IPS-20b (cell line): ENCODE measurements at regions not wholly inside any gene's neighbourhood (a gene's known extent, or its start where the extent isn't known, plus 50 kb on each side); places are given as distances from the start of the nearest gene placed in this dataset.

ENCODE experiments used
- H3K27ac ChIP-seq: one replicate; pipeline ENCODE4 v1.5.1; 2013; ENCODE audit warnings: low read length
- H3K27me3 ChIP-seq: 2 replicates; pipeline ENCODE4 v1.6.1; 2013; ENCODE audit warnings: mild to moderate bottlenecking, low read length, inconsistent platforms; ENCODE audit not compliant: insufficient read depth
- H3K36me3 ChIP-seq: 2 replicates; pipeline ENCODE4 v1.6.1; 2013; ENCODE audit warnings: low read depth, mild to moderate bottlenecking, inconsistent platforms, low read length, moderate library complexity; ENCODE audit not compliant: insufficient read depth
- H3K4me1 ChIP-seq: 2 replicates; pipeline ENCODE4 v1.6.1; 2013; ENCODE audit warnings: mild to moderate bottlenecking, control low read depth, inconsistent platforms, low read length, moderate library complexity; ENCODE audit not compliant: insufficient read depth
- H3K4me3 ChIP-seq: 2 replicates; pipeline ENCODE4 v1.5.1; 2013; ENCODE audit warnings: mild to moderate bottlenecking, low read length, inconsistent platforms
- H3K9ac ChIP-seq: 2 replicates; pipeline ENCODE4 v1.6.1; 2013; ENCODE audit warnings: low read depth, mild to moderate bottlenecking, inconsistent platforms, low read length, moderate library complexity
- H3K9me3 ChIP-seq: 2 replicates; pipeline ENCODE4 v1.6.1; 2013; ENCODE audit warnings: mild to moderate bottlenecking, low read depth, low read length, inconsistent platforms; ENCODE audit not compliant: insufficient read depth

DNA sequence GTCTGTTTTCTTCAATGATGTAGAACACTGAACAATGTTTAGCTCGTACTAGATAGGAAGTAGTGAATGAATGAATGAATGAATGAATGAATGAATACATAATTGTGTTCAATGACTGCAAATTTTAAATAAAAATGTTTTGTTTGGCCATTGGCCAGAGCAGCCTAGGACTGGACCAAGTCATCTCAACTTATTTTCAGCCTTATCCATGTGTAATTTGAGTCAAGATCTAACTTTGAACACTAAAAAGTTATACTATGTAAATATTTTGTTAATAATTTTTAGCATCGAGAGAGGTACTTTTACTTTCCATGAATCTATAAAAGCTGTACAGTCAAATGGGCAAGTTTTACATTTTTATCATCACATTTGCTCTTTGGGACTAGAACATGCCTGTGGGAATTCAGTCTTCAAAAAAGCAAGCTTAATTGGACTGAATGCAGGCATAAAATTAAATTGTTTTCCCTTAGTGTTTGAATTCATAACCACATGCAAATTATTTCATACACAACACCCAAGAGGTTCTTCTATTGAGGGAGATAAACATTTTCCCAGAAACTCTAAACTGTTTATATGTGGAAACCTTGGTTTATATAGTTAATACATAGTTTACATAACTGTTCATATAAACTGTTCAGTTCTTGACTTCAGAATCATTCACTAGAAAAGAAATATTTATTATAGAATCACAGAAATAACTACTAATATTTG, 222.1 kb upstream of the ANO3 start:
- H3K27ac ChIP-seq: no peak overlapping the region
- no peak overlapping the region for H3K9ac ChIP-seq
- H3K4me3 ChIP-seq: no peak overlapping the region
- no peaks in the 10 kb centered on the region for H3K36me3 ChIP-seq
- no peaks in the 10 kb centered on the region for H3K4me1 ChIP-seq
- no peaks in the 10 kb centered on the region for H3K27me3 ChIP-seq
- H3K9me3 ChIP-seq: peaks cover 16% of the 10 kb centered on the region

DNA sequence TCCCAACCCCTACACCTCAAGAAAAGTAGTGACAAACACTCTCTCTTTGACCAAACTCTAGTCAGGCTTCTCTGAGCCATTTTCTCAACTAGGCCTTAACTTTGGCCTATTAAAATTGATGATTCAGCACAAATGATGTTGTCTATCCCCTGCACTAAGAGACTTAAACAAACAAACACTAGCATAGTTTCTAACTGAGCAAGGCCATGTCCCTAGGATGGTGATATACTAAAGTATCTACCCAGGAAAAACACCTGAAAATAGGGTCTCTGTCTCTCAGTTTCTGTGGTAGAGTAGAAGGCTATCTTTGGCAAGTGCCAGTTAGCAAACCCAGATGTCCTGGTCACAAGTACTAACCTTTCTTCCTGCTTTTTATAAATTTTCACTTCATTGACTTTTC, 219.7 kb upstream of the ANO3 start:
- H3K9ac ChIP-seq: no peak overlapping the region
- H3K27ac ChIP-seq: no peak overlapping the region
- no peaks in the 10 kb centered on the region for H3K27me3 ChIP-seq
- no peaks in the 10 kb centered on the region for H3K36me3 ChIP-seq
- H3K4me1 ChIP-seq: no peaks in the 10 kb centered on the region
- no peak overlapping the region for H3K4me3 ChIP-seq
- peaks cover 16% of the 10 kb centered on the region for H3K9me3 ChIP-seq

DNA sequence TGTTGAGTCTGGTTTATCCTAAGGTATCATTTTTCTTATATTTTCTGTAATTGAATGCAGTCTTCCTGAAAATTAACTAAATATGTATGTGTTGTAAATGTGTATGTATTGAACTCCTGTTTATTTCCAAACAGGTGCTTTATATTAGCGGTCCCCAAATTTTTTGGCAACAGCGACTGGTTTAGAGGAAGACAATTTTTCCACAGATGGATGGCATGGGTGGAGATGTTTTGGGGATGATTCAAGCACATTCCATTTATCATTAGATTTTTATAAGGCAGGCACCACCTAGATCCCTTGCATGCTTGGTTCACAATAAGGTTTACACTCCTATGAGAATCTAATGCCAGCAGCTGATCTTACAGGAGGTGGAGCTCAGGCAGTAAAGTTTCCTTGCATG, 210.5 kb upstream of the ANO3 start:
- Histone ChIP-seq H3K9me3 (no peaks in the 10 kb centered on the region), H3K9ac (no peak overlapping the region), H3K27ac (no peak overlapping the region), H3K4me3 (no peak overlapping the region), H3K27me3 (no peaks in the 10 kb centered on the region), H3K36me3 (no peaks in the 10 kb centered on the region), H3K4me1 (no peaks in the 10 kb centered on the region)

DNA sequence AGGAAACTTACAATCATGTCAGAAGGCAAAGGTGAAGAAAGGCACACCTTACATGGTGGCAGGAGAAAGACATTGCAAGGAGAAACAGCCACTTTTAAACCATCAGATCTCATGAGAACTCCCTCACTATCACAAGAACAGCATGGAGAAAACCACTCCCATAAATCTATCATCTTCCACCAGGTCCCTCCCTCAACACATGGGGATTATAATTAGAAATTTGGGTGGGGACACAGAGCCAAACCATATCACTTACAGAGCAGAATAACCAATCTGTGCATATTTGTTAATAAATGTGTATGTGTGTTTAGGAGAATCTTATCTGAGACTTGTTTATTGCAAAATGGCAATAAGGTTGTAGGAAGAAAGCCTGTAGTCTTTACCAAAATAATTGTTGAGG, 205.2 kb upstream of the ANO3 start:
- H3K9ac ChIP-seq: no peak overlapping the region
- no peaks in the 10 kb centered on the region for H3K36me3 ChIP-seq
- H3K9me3 ChIP-seq: no peaks in the 10 kb centered on the region
- H3K4me1 ChIP-seq: no peaks in the 10 kb centered on the region
- H3K27me3 ChIP-seq: no peaks in the 10 kb centered on the region
- no peak overlapping the region for H3K4me3 ChIP-seq
- H3K27ac ChIP-seq: no peak overlapping the region

- H3K36me3 ChIP-seq: no peaks in the 10 kb centered on the region
Observed at GRCh38 chr11:26127336-26127735, 204.6 kb upstream of the ANO3 start.

GRCh38 chr11:26131406-26131805, 200.5 kb upstream of the ANO3 start:
- Histone ChIP-seq H3K9me3 (no peaks in the 10 kb centered on the region), H3K27me3 (no peaks in the 10 kb centered on the region), H3K36me3 (no peaks in the 10 kb centered on the region), H3K4me3 (no peak overlapping the region), H3K27ac (no peak overlapping the region), H3K4me1 (no peaks in the 10 kb centered on the region), H3K9ac (no peak overlapping the region)

More at GRCh38 chr11:26127336-26127735, 204.6 kb upstream of the ANO3 start:
- Histone ChIP-seq H3K4me1 (no peaks in the 10 kb centered on the region), H3K9ac (no peak overlapping the region), H3K27me3 (no peaks in the 10 kb centered on the region), H3K27ac (no peak overlapping the region), H3K4me3 (no peak overlapping the region), H3K9me3 (no peaks in the 10 kb centered on the region)

- no peak overlapping the region for H3K4me3 ChIP-seq
- H3K27me3 ChIP-seq: no peaks in the 10 kb centered on the region
- no peak overlapping the region for H3K9ac ChIP-seq
- no peaks in the 10 kb centered on the region for H3K36me3 ChIP-seq
- H3K27ac ChIP-seq: no peak overlapping the region
- no peaks in the 10 kb centered on the region for H3K4me1 ChIP-seq
- no peaks in the 10 kb centered on the region for H3K9me3 ChIP-seq
Observed at GRCh38 chr11:26134053-26134452, 197.9 kb upstream of the ANO3 start.

DNA sequence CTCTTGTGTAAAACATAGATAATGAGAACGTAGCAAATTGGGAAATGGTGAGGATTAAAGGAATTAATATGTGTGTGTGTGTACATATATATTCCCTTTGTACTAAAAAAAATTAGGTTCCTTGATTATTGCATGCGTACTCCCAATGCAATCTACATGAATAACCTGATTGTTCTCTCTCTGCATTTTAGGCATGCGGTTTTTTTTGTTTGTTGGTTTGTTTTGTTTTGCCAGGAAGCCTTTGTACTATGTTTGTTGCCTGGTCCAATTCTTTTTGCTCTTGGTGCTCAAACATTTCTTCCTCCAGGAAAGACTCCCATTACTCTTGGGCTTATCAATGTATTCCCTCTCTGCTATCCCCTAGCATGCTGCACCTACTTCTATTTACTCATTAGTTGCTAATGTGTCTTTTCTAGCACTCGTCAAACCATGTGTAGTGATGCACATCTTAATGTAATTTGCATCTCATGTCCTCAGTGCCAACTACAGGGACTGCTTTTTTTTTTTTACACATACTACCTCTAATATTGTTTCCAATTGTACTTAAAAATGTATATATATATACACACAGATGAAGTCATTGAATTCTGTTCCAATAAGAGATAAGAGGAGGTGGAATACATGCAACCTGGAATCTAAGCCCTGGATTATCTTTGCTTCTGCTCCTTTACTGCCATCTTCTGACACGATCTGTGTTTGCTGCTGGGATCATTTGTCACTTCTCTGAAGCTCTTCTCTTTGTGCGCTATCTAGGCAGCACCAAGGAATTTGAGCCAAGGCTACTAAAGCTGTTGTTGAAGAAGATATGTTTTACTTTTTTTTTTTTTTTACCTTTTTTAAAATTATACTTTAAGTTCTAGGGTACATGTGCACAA, 197.2 kb upstream of the ANO3 start:
- Histone ChIP-seq H3K27ac (no peak overlapping the region), H3K9me3 (no peaks in the 10 kb centered on the region), H3K4me1 (no peaks in the 10 kb centered on the region), H3K36me3 (no peaks in the 10 kb centered on the region), H3K4me3 (no peak overlapping the region), H3K9ac (no peak overlapping the region), H3K27me3 (no peaks in the 10 kb centered on the region)

GRCh38 chr11:26137651-26138050, 194.3 kb upstream of the ANO3 start:
- no peak overlapping the region for H3K27ac ChIP-seq
- H3K36me3 ChIP-seq: no peaks in the 10 kb centered on the region
- H3K9me3 ChIP-seq: no peaks in the 10 kb centered on the region
- no peaks in the 10 kb centered on the region for H3K27me3 ChIP-seq
- H3K4me3 ChIP-seq: no peak overlapping the region
- no peaks in the 10 kb centered on the region for H3K4me1 ChIP-seq
- H3K9ac ChIP-seq: no peak overlapping the region

GRCh38 chr11:26142891-26143290, 189.0 kb upstream of the ANO3 start:
- Histone ChIP-seq H3K4me1 (peaks cover 13% of the 10 kb centered on the region), H3K27me3 (no peaks in the 10 kb centered on the region), H3K4me3 (no peak overlapping the region), H3K9me3 (no peaks in the 10 kb centered on the region), H3K36me3 (no peaks in the 10 kb centered on the region), H3K9ac (no peak overlapping the region), H3K27ac (no peak overlapping the region)

DNA sequence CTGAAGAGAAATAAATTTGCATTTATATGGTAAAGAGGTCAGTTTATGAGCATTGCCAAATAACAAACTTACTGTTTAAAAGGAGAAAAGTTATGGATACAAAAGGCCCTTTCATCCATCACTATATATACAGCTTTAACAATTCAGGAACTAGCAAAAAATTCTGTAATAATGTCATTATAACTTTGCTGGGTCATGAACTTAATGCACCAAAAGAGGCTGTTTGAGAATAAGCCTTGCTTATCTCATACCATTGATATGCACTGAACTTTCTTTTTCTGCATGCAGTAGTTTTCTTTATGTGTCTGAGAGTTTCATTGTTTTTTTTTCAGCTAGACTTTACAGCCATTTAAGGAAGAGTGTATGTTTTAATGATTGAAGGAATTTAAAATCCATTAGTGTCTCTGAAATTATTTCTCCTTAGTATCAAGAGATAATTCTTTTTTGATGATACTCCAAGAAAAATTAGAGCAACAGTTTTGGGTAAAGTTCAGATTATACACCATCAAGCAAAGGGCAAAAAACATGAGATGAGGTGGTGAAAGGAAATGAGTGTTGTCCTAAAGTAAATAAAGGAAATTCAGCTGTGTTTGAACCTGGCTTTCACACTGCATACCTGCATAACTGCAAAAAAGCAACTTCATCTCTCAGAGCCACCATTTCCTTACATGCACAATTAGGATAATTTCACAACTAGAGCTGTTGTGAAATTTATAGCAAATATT, 188.2 kb upstream of the ANO3 start:
- Histone ChIP-seq H3K27ac (no peak overlapping the region), H3K4me1 (peaks cover 13% of the 10 kb centered on the region), H3K9ac (no peak overlapping the region), H3K27me3 (no peaks in the 10 kb centered on the region), H3K4me3 (no peak overlapping the region), H3K9me3 (no peaks in the 10 kb centered on the region), H3K36me3 (no peaks in the 10 kb centered on the region)
